MM.1S (cell line): ENCODE measurements at regions not wholly inside any gene's neighbourhood (a gene's known extent, or its start where the extent isn't known, plus 50 kb on each side); places are given as distances from the start of the nearest gene placed in this dataset.

Source experiments
- DNase-seq: peaks from one replicate; pipeline ENCODE4 v3.0.0-alpha.2; 2015
- H2AFZ ChIP-seq: fragments of 300-600 bp; sonication (generic); 2 replicates; pipeline ENCODE4 v1.6.0; 2016; ENCODE audit warnings: antibody characterized with exemption, low read length
- H3F3A ChIP-seq: fragments of 300-600 bp; sonication (generic); 2 replicates; pipeline ENCODE4 v1.6.1; 2016; ENCODE audit warnings: mild to moderate bottlenecking, antibody characterized with exemption, low read length, moderate library complexity, mixed read lengths; ENCODE audit not compliant: insufficient read depth
- H3K27ac ChIP-seq: fragments of 300-600 bp; sonication (generic); 2 replicates; pipeline ENCODE4 v1.5.1; 2016; ENCODE audit warnings: mild to moderate bottlenecking, low read length
- H3K27me3 ChIP-seq: fragments of 300-600 bp; sonication (generic); replicated peaks from 2 replicates; pipeline ENCODE4 v1.6.0; 2016; ENCODE audit warnings: low read length; ENCODE audit not compliant: insufficient read depth
- H3K36me3 ChIP-seq: fragments of 300-600 bp; sonication (generic); replicated peaks from 2 replicates; pipeline ENCODE4 v1.6.1; 2016; ENCODE audit warnings: mild to moderate bottlenecking, low read length, mixed read lengths; ENCODE audit not compliant: insufficient read depth
- H3K4me1 ChIP-seq: fragments of 300-600 bp; sonication (generic); 2 replicates; pipeline ENCODE4 v1.6.1; 2016; ENCODE audit warnings: low read length, mixed read lengths
- H3K4me2 ChIP-seq: fragments of 300-600 bp; sonication (generic); 2 replicates; pipeline ENCODE4 v1.6.0; 2016; ENCODE audit warnings: low read depth, low read length
- H3K4me3 ChIP-seq: fragments of 300-600 bp; sonication (generic); 2 replicates; pipeline ENCODE4 v1.5.1; 2016; ENCODE audit warnings: low read length, mixed read lengths
- H3K79me2 ChIP-seq: fragments of 300-600 bp; sonication (generic); 2 replicates; pipeline ENCODE4 v1.6.1; 2016; ENCODE audit warnings: mixed run types, low read length, mixed read lengths
- H3K9ac ChIP-seq: fragments of 300-600 bp; sonication (generic); 2 replicates; pipeline ENCODE4 v1.6.1; 2016; ENCODE audit warnings: low read length, mixed read lengths
- H3K9me2 ChIP-seq: fragments of 300-600 bp; sonication (generic); replicated peaks from 2 replicates; pipeline ENCODE4 v1.6.1; 2016; ENCODE audit warnings: mild to moderate bottlenecking, low read length, mixed read lengths; ENCODE audit not compliant: insufficient read depth
- H3K9me3 ChIP-seq: fragments of 300-600 bp; sonication (generic); replicated peaks from 2 replicates; pipeline ENCODE4 v1.6.1; 2016; ENCODE audit warnings: mild to moderate bottlenecking, low read length, mixed read lengths; ENCODE audit not compliant: insufficient read depth
- H4K20me1 ChIP-seq: fragments of 300-600 bp; sonication (generic); 2 replicates; pipeline ENCODE4 v1.6.1; 2016; ENCODE audit warnings: mild to moderate bottlenecking, low read length, moderate library complexity, mixed read lengths; ENCODE audit not compliant: insufficient read depth
- CTCF ChIP-seq: fragments of 300-600 bp; sonication (generic); IDR thresholded peaks from 2 replicates; pipeline ENCODE4 v1.5.1; 2016; ENCODE audit warnings: antibody characterized with exemption, low read length, mixed read lengths
- EZH2 ChIP-seq: fragments of 300-600 bp; sonication (generic); optimal IDR thresholded peaks from 2 replicates; pipeline ENCODE3; 2017; ENCODE audit warnings: low read depth, mild to moderate bottlenecking, antibody characterized with exemption, low read length, mixed read lengths
- EZH2phosphoT487 ChIP-seq: fragments of 300-600 bp; sonication (generic); IDR thresholded peaks from 2 replicates; pipeline ENCODE4 v1.6.1; 2018; ENCODE audit warnings: antibody characterized with exemption, low read length

GRCh38 chr15:70596354-70597055 is 166.9 kb downstream of the UACA start:
- H3K4me3 ChIP-seq = no peak overlapping the region
- H3K4me2 ChIP-seq = no peak overlapping the region
- no peak for DNase-seq
- TF ChIP-seq EZH2phosphoT487 (no peak), CTCF (no peak), EZH2 (no peak)
- no peaks in the 10 kb centered on the region for H3K9me2 ChIP-seq
- no peaks in the 10 kb centered on the region for H3K9me3 ChIP-seq
- no peak overlapping the region for H2AFZ ChIP-seq
- no peaks in the 10 kb centered on the region for H3K79me2 ChIP-seq
- no peaks in the 10 kb centered on the region for H3K4me1 ChIP-seq
- H3K36me3 ChIP-seq = no peaks in the 10 kb centered on the region
- no peaks in the 10 kb centered on the region for H3K27me3 ChIP-seq
- H3F3A ChIP-seq = no peaks in the 10 kb centered on the region
- H4K20me1 ChIP-seq = no peaks in the 10 kb centered on the region
- H3K27ac ChIP-seq = no peak overlapping the region
- no peak overlapping the region for H3K9ac ChIP-seq

- no peak overlapping the region for H3K4me3 ChIP-seq
- no peaks in the 10 kb centered on the region for H3K9me3 ChIP-seq
- no peak for DNase-seq
- H3K27me3 ChIP-seq = no peaks in the 10 kb centered on the region
- H3K36me3 ChIP-seq = no peaks in the 10 kb centered on the region
- H3K4me1 ChIP-seq = no peaks in the 10 kb centered on the region
- no peaks in the 10 kb centered on the region for H3F3A ChIP-seq
- TF ChIP-seq EZH2 (no peak), CTCF (no peak), EZH2phosphoT487 (no peak)
- H3K9me2 ChIP-seq = no peaks in the 10 kb centered on the region
- no peak overlapping the region for H3K4me2 ChIP-seq
- H4K20me1 ChIP-seq = no peaks in the 10 kb centered on the region
- no peak overlapping the region for H3K9ac ChIP-seq
- no peak overlapping the region for H3K27ac ChIP-seq
- no peak overlapping the region for H2AFZ ChIP-seq
- H3K79me2 ChIP-seq = no peaks in the 10 kb centered on the region
Observed at GRCh38 chr15:70593795-70594194, 169.6 kb downstream of the UACA start.

GRCh38 chr15:70589728-70590127 is 173.6 kb downstream of the UACA start:
- H3K79me2 ChIP-seq = no peaks in the 10 kb centered on the region
- H4K20me1 ChIP-seq = no peaks in the 10 kb centered on the region
- no peaks in the 10 kb centered on the region for H3K36me3 ChIP-seq
- no peak overlapping the region for H2AFZ ChIP-seq
- no peak overlapping the region for H3K4me3 ChIP-seq
- H3K4me1 ChIP-seq = no peaks in the 10 kb centered on the region
- no peak overlapping the region for H3K9ac ChIP-seq
- H3F3A ChIP-seq = no peaks in the 10 kb centered on the region
- H3K4me2 ChIP-seq = no peak overlapping the region
- TF ChIP-seq CTCF (no peak), EZH2 (no peak), EZH2phosphoT487 (no peak)
- H3K9me2 ChIP-seq = no peaks in the 10 kb centered on the region
- H3K9me3 ChIP-seq = no peaks in the 10 kb centered on the region
- no peak for DNase-seq
- no peaks in the 10 kb centered on the region for H3K27me3 ChIP-seq
- no peak overlapping the region for H3K27ac ChIP-seq
